ENCODE measurements at regions not wholly inside any gene's neighbourhood (a gene's known extent, or its start where the extent isn't known, plus 50 kb on each side); places are given as distances from the start of the nearest gene placed in this dataset.
A peak's percentile ranks its signal among the peaks of the same experiment; 100 is the strongest.

DNA sequence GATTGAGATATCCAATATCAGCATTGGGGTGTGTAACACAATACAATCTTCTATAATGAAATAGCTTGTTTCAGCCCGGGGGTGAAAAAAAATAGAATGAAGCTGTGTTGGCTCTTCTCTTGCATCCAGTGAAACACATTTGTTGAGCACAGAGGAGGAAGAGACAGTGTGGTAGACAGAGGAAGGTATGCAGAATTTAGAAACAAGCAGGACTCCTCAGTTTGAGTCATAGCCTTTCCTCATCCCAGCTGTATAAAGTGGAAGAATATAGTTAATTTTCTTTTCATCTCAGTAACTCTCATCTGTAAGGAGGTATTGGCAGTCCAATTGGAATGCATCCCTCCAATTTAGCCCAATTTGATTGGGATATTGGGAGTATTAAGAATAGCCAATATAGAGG is 302.2 kb upstream of the VLDLR start:
- DNase-seq, result no peak

GRCh38 chr9:2320114-2320513 is 301.5 kb upstream of the VLDLR start:
- intact Hi-C loops (cut with DNase I), result no loop called here
- no peaks in the 10 kb centered on the region for H3K36me3 ChIP-seq (ENCODE audit: control insufficient read depth in 1 of 2, insufficient read depth in 2 of 2, low read length in 1 of 2)
- DNase-seq (no peak), ATAC-seq (ENCODE audit: low FRiP score) (no peak)
- H3K27me3 ChIP-seq (ENCODE audit: control insufficient read depth in 1 of 2, insufficient read depth in 2 of 2, low read length in 1 of 2), result no peaks in the 10 kb centered on the region
- no peak overlapping the region for H3K4me3 ChIP-seq (ENCODE audit: low read length in 2 of 2)
- H3K27ac ChIP-seq (ENCODE audit: low read depth in 1 of 2, low read length in 2 of 2), result no peak overlapping the region
- H3K9me3 ChIP-seq (ENCODE audit: control insufficient read depth, low read length), result no peaks in the 10 kb centered on the region
- WGBS, 2 donors, result 76 to 79% methylated on average over 5 of the region's 5 CpGs
- H3K4me1 ChIP-seq (ENCODE audit: control insufficient read depth in 1 of 2, insufficient read depth in 2 of 2, low read length in 2 of 2), result no peaks in the 10 kb centered on the region

More for the DNA sequence above, 302.2 kb upstream of the VLDLR start:
- no peaks in the 10 kb centered on the region for H3K36me3 ChIP-seq (ENCODE audit: control insufficient read depth in 1 of 2, insufficient read depth in 2 of 2, low read length in 1 of 2)
- no peaks in the 10 kb centered on the region for H3K27me3 ChIP-seq (ENCODE audit: control insufficient read depth in 1 of 2, insufficient read depth in 2 of 2, low read length in 1 of 2)
- intact Hi-C loops (cut with DNase I), result no loop called here
- no peaks in the 10 kb centered on the region for H3K4me1 ChIP-seq (ENCODE audit: control insufficient read depth in 1 of 2, insufficient read depth in 2 of 2, low read length in 2 of 2)
- H3K27ac ChIP-seq (ENCODE audit: low read depth in 1 of 2, low read length in 2 of 2), result no peak overlapping the region
- 78 to 93% methylated on average over 1 of the region's 1 CpG for WGBS, 2 donors
- no peak overlapping the region for H3K4me3 ChIP-seq (ENCODE audit: low read length in 2 of 2)
- ATAC-seq (ENCODE audit: low FRiP score), result no peak
- H3K9me3 ChIP-seq (ENCODE audit: control insufficient read depth, low read length), result peaks cover 1% of the 10 kb centered on the region

DNA sequence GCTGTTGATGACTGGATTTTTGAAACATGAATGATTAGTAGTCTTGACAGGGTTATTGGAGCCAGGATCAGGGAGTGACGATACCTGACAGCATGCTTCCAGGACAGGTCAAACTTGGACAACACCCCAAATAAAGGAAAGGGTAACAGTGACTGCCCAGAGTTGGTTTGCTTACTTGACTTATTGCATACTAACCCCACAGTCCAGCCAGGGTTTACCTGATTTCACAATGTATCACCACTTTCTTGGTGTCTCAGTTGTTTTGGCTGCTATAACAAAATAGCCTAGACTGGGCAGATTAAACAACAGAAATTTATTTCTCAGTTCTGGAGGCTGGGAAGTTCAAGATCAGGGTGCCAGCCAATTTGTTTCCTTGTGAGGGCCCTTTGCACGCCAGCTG is 301.0 kb upstream of the VLDLR start:
- no peak overlapping the region for H3K4me3 ChIP-seq (ENCODE audit: low read length in 2 of 2)
- H3K36me3 ChIP-seq (ENCODE audit: control insufficient read depth in 1 of 2, insufficient read depth in 2 of 2, low read length in 1 of 2), result no peaks in the 10 kb centered on the region
- no peak overlapping the region for H3K27ac ChIP-seq (ENCODE audit: low read depth in 1 of 2, low read length in 2 of 2)
- no peaks in the 10 kb centered on the region for H3K9me3 ChIP-seq (ENCODE audit: control insufficient read depth, low read length)
- ATAC-seq (ENCODE audit: low FRiP score) (no peak), DNase-seq (no peak)
- H3K27me3 ChIP-seq (ENCODE audit: control insufficient read depth in 1 of 2, insufficient read depth in 2 of 2, low read length in 1 of 2), result no peaks in the 10 kb centered on the region
- intact Hi-C loops (cut with DNase I), result no loop called here
- 91 to 96% methylated on average over 2 of the region's 2 CpGs for WGBS, 2 donors
- H3K4me1 ChIP-seq (ENCODE audit: control insufficient read depth in 1 of 2, insufficient read depth in 2 of 2, low read length in 2 of 2), result no peaks in the 10 kb centered on the region

DNA sequence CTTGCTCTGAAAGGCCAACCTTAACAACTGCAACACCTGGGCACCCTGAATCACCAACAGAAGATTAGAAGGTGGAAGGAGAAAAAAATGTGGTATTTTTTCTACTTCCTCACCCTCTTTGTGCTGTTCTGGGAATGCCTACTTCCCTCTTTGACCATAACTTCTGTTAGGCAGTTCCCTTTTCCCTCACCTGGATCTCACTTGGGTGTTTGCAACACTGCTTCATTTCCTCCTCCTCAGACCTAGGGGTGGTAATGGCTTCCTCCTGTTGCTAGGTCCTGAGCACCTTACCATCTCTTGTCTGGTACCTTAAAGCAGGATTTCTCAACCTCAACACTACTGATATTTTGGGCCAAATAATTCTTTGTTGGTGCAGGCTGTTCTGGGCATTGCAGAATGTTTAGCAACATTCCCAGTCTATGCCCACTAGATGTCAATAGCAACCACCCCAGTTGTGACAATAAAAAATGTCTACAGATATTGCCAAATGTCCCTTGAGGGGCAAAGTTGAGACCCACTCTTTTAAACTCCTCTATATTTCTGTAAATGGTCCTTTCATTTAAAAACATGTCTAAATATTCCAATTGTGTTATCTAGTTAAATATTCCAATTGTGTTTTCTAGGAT is 300.0 kb upstream of the VLDLR start:
- DNase-seq, result no peak
- Histone ChIP-seq H3K9me3 (ENCODE audit: control insufficient read depth, low read length) (no peaks in the 10 kb centered on the region), H3K36me3 (ENCODE audit: control insufficient read depth in 1 of 2, insufficient read depth in 2 of 2, low read length in 1 of 2) (no peaks in the 10 kb centered on the region), H3K4me1 (ENCODE audit: control insufficient read depth in 1 of 2, insufficient read depth in 2 of 2, low read length in 2 of 2) (no peaks in the 10 kb centered on the region), H3K4me3 (ENCODE audit: low read length in 2 of 2) (no peak overlapping the region), H3K27me3 (ENCODE audit: control insufficient read depth in 1 of 2, insufficient read depth in 2 of 2, low read length in 1 of 2) (no peaks in the 10 kb centered on the region), H3K27ac (ENCODE audit: low read depth in 1 of 2, low read length in 2 of 2) (no peak overlapping the region)
- intact Hi-C loops (cut with DNase I), result no loop called here
- no peak for ATAC-seq (ENCODE audit: low FRiP score)

DNA sequence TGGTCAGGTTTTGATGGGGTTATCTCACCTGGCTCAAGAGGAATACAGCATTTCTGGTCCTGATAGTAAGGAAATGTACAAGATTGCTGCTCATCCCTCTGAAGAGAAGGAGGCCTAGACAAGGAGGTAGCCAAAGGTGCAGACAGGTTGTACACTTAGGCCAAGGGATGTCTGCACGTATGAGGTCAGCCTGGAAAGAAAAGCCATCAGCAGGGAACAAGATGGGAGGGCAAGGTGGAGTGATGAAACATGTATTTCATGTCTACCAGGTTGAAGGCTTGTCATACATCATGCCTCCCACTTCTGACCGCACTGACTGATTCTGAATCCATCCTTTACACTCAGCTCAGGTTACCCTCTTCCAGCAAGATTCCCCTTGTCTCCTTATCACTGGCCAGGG is 296.8 kb upstream of the VLDLR start:
- Histone ChIP-seq H3K36me3 (ENCODE audit: control insufficient read depth in 1 of 2, insufficient read depth in 2 of 2, low read length in 1 of 2) (no peaks in the 10 kb centered on the region), H3K4me3 (ENCODE audit: low read length in 2 of 2) (no peak overlapping the region), H3K27me3 (ENCODE audit: control insufficient read depth in 1 of 2, insufficient read depth in 2 of 2, low read length in 1 of 2) (no peaks in the 10 kb centered on the region), H3K27ac (ENCODE audit: low read depth in 1 of 2, low read length in 2 of 2) (no peak overlapping the region), H3K9me3 (ENCODE audit: control insufficient read depth, low read length) (no peaks in the 10 kb centered on the region), H3K4me1 (ENCODE audit: control insufficient read depth in 1 of 2, insufficient read depth in 2 of 2, low read length in 2 of 2) (no peaks in the 10 kb centered on the region)
- 87 to 100% methylated on average over 2 of the region's 2 CpGs for WGBS, 2 donors
- intact Hi-C loops (cut with DNase I), result no loop called here
- ATAC-seq (ENCODE audit: low FRiP score) (no peak), DNase-seq (no peak)

- Histone ChIP-seq H3K4me1 (ENCODE audit: control insufficient read depth in 1 of 2, insufficient read depth in 2 of 2, low read length in 2 of 2) (no peaks in the 10 kb centered on the region), H3K27ac (ENCODE audit: low read depth in 1 of 2, low read length in 2 of 2) (no peak overlapping the region), H3K4me3 (ENCODE audit: low read length in 2 of 2) (no peak overlapping the region), H3K9me3 (ENCODE audit: control insufficient read depth, low read length) (no peaks in the 10 kb centered on the region), H3K36me3 (ENCODE audit: control insufficient read depth in 1 of 2, insufficient read depth in 2 of 2, low read length in 1 of 2) (no peaks in the 10 kb centered on the region), H3K27me3 (ENCODE audit: control insufficient read depth in 1 of 2, insufficient read depth in 2 of 2, low read length in 1 of 2) (no peaks in the 10 kb centered on the region)
- DNase-seq (no peak), ATAC-seq (ENCODE audit: low FRiP score) (no peak)
- intact Hi-C loops (cut with DNase I), result no loop called here
- WGBS, 2 donors, result 66 to 78% methylated on average over 4 of the region's 4 CpGs
Measured at GRCh38 chr9:2332663-2333062, 288.9 kb upstream of the VLDLR start.

- no peaks in the 10 kb centered on the region for H3K36me3 ChIP-seq (ENCODE audit: control insufficient read depth in 1 of 2, insufficient read depth in 2 of 2, low read length in 1 of 2)
- no peak for DNase-seq
- no peak overlapping the region for H3K4me3 ChIP-seq (ENCODE audit: low read length in 2 of 2)
- H3K27me3 ChIP-seq (ENCODE audit: control insufficient read depth in 1 of 2, insufficient read depth in 2 of 2, low read length in 1 of 2), result no peaks in the 10 kb centered on the region
- H3K9me3 ChIP-seq (ENCODE audit: control insufficient read depth, low read length), result no peaks in the 10 kb centered on the region
- WGBS, 2 donors, result 82 to 85% methylated on average over 4 of the region's 4 CpGs
- peak; percentile 17 for ATAC-seq (ENCODE audit: low FRiP score)
- intact Hi-C loops (cut with DNase I), result no loop called here
- H3K27ac ChIP-seq (ENCODE audit: low read depth in 1 of 2, low read length in 2 of 2), result no peak overlapping the region
- H3K4me1 ChIP-seq (ENCODE audit: control insufficient read depth in 1 of 2, insufficient read depth in 2 of 2, low read length in 2 of 2), result no peaks in the 10 kb centered on the region
Measured at GRCh38 chr9:2335260-2335659, 286.3 kb upstream of the VLDLR start.

- Histone ChIP-seq H3K27ac (ENCODE audit: low read depth in 1 of 2, low read length in 2 of 2) (no peak overlapping the region), H3K9me3 (ENCODE audit: control insufficient read depth, low read length) (no peaks in the 10 kb centered on the region), H3K4me3 (ENCODE audit: low read length in 2 of 2) (no peak overlapping the region), H3K4me1 (ENCODE audit: control insufficient read depth in 1 of 2, insufficient read depth in 2 of 2, low read length in 2 of 2) (no peaks in the 10 kb centered on the region), H3K36me3 (ENCODE audit: control insufficient read depth in 1 of 2, insufficient read depth in 2 of 2, low read length in 1 of 2) (no peaks in the 10 kb centered on the region), H3K27me3 (ENCODE audit: control insufficient read depth in 1 of 2, insufficient read depth in 2 of 2, low read length in 1 of 2) (no peaks in the 10 kb centered on the region)
- WGBS, 2 donors, result 71 to 79% methylated on average over 4 of the region's 4 CpGs
- ATAC-seq (ENCODE audit: low FRiP score) (no peak), DNase-seq (no peak)
- intact Hi-C loops (cut with DNase I), result no loop called here
Measured at GRCh38 chr9:2336055-2336454, 285.5 kb upstream of the VLDLR start.

GRCh38 chr9:2337131-2337530 is 284.5 kb upstream of the VLDLR start:
- ATAC-seq (ENCODE audit: low FRiP score) (no peak), DNase-seq (no peak)
- 69 to 72% methylated on average over 2 of the region's 2 CpGs for WGBS, 2 donors
- no peak overlapping the region for H3K4me3 ChIP-seq (ENCODE audit: low read length in 2 of 2)
- H3K27ac ChIP-seq (ENCODE audit: low read depth in 1 of 2, low read length in 2 of 2), result no peak overlapping the region
- H3K36me3 ChIP-seq (ENCODE audit: control insufficient read depth in 1 of 2, insufficient read depth in 2 of 2, low read length in 1 of 2), result no peaks in the 10 kb centered on the region
- intact Hi-C loops (cut with DNase I), result no loop called here
- no peaks in the 10 kb centered on the region for H3K4me1 ChIP-seq (ENCODE audit: control insufficient read depth in 1 of 2, insufficient read depth in 2 of 2, low read length in 2 of 2)
- H3K9me3 ChIP-seq (ENCODE audit: control insufficient read depth, low read length), result no peaks in the 10 kb centered on the region
- H3K27me3 ChIP-seq (ENCODE audit: control insufficient read depth in 1 of 2, insufficient read depth in 2 of 2, low read length in 1 of 2), result no peaks in the 10 kb centered on the region
